ENCODE measurements at regions not wholly inside any gene's neighbourhood (a gene's known extent, or its start where the extent isn't known, plus 50 kb on each side); places are given as distances from the start of the nearest gene placed in this dataset.

DNA sequence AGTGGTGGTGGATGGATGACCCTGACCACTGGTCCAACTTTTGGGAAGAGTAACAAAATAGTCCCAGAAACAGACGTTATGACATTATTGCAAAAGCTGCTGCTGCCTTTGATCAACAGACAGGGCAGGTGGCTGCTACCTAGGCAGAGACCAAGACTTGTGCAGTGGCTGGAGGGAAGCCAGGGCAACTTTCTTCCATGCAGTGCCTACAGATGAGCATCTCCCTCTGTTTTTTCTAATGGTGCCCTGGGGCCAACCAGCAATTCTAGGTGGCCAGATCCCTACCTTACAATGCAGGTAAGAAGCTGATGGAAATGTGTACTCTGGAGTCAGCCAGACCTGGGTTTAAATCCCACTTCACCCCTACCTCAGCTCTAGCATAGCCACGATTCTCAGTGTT is 283.1 kb upstream of the POU3F1 start:
- no peaks in the 10 kb centered on the region for H3K9me3 ChIP-seq
- H3K4me3 ChIP-seq: no peak overlapping the region
- TF ChIP-seq POLR2A (IDR thresholded peaks at IDR 0.05) (no peak), POLR2AphosphoS5 (IDR thresholded peaks at IDR 0.05; ENCODE audit: insufficient read depth in 1 of 2, low read depth in 1 of 2) (no peak)
- TF ChIP-seq, protein P1, sequence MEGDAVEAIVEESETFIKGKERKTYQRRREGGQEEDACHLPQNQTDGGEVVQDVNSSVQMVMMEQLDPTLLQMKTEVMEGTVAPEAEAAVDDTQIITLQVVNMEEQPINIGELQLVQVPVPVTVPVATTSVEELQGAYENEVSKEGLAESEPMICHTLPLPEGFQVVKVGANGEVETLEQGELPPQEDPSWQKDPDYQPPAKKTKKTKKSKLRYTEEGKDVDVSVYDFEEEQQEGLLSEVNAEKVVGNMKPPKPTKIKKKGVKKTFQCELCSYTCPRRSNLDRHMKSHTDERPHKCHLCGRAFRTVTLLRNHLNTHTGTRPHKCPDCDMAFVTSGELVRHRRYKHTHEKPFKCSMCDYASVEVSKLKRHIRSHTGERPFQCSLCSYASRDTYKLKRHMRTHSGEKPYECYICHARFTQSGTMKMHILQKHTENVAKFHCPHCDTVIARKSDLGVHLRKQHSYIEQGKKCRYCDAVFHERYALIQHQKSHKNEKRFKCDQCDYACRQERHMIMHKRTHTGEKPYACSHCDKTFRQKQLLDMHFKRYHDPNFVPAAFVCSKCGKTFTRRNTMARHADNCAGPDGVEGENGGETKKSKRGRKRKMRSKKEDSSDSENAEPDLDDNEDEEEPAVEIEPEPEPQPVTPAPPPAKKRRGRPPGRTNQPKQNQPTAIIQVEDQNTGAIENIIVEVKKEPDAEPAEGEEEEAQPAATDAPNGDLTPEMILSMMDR (IDR thresholded peaks at IDR 0.05): no peak
- H3K27ac ChIP-seq: no peak overlapping the region
- intact Hi-C loops (cut with DNase I): no loop called here
- H3K27me3 ChIP-seq: no peaks in the 10 kb centered on the region
- no peaks in the 10 kb centered on the region for H3K36me3 ChIP-seq
- H3K4me1 ChIP-seq: no peaks in the 10 kb centered on the region
- no peak for DNase-seq (ENCODE audit: extremely low spot score in 2 of 2)

DNA sequence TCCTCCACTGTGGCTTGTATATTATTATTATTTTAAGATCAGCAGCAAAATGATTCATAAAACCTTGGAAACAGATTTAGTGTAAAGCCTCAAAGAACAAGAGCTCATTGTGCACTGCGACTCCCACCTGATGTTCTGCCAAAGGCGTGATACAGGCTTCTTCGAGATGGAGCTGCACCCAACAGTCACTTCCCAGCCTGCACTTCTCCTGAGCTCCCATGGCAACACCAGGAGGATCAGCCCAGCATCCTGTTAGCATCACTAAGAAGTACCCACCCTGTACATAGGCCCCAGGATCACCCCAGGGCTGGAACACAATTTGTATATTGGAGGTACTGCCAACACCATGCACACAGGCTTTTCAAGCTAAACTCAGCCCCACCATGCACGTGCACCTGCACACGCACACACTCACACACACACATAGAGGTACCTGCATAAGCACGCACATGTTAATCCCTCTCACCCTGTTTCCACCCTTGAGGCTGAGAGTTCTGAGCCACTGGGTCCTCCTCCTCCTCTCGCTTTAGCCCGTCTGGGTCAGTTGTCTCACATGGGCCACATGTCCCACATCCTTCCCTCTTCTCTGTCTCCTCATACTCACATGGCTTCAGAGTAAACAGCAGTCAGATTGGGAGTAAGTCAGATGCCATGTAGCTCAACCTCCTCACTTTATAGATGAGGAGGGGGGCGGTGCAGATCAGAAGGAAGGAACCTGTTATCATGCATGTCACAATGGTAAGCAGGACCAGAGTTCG is 281.9 kb upstream of the POU3F1 start:
- H3K36me3 ChIP-seq: no peaks in the 10 kb centered on the region
- H3K4me3 ChIP-seq: no peak overlapping the region
- H3K27me3 ChIP-seq: no peaks in the 10 kb centered on the region
- H3K4me1 ChIP-seq: no peaks in the 10 kb centered on the region
- no peak overlapping the region for H3K27ac ChIP-seq
- intact Hi-C loops (cut with DNase I): no loop called here
- no peak for DNase-seq (ENCODE audit: extremely low spot score in 2 of 2)
- no peaks in the 10 kb centered on the region for H3K9me3 ChIP-seq
- TF ChIP-seq POLR2A (IDR thresholded peaks at IDR 0.05): no peak

DNA sequence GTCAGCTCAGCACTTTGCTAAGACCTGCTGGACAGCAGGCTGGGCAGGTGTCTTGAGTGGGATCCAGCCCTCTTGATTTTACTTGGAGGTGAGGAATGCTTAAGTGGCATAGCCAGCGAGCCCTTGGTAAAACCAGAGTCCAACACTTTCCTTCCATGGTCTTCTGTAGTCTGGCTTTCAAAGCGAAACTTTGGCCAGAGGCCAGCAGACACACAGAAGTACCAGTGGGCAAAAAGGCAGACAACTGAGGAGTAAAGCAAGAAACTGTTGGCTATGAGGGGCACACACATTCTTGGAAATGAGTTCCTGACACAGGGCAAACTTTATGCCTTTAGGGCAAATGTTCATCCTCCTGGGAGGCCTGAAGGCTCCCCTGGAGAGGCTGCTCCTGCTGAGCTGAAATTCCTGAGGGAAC is 281.0 kb upstream of the POU3F1 start:
- H3K27ac ChIP-seq: no peak overlapping the region
- H3K4me3 ChIP-seq: no peak overlapping the region
- TF ChIP-seq POLR2A (IDR thresholded peaks at IDR 0.05) (no peak), POLR2AphosphoS5 (IDR thresholded peaks at IDR 0.05; ENCODE audit: insufficient read depth in 1 of 2, low read depth in 1 of 2) (no peak)
- TF ChIP-seq, protein P1 (IDR thresholded peaks at IDR 0.05): no peak
- no peak for DNase-seq (ENCODE audit: extremely low spot score in 2 of 2)
- H3K27me3 ChIP-seq: no peaks in the 10 kb centered on the region
- H3K9me3 ChIP-seq: no peaks in the 10 kb centered on the region
- no peaks in the 10 kb centered on the region for H3K36me3 ChIP-seq
- intact Hi-C loops (cut with DNase I): no loop called here
- no peaks in the 10 kb centered on the region for H3K4me1 ChIP-seq

DNA sequence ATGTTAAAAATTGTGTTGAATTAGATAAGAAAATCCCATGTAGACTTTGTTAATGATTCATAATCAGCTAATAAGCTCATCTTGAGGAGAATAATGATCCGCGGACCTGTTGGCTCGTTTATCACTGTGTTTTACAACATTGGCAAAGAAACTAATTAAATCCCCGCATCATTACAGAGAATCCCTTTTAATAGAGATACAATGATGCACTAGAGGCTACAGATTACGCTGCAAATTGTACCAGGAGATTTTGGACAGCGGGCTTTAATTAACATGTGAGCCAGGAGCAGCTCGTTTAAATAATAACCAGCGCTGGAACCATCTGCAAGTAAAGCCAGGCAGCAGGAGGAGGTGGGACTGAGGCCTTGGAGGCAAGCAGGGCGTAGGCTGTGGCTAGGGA is 280.3 kb upstream of the POU3F1 start:
- no peaks in the 10 kb centered on the region for H3K9me3 ChIP-seq
- no peaks in the 10 kb centered on the region for H3K36me3 ChIP-seq
- H3K27ac ChIP-seq: no peak overlapping the region
- intact Hi-C loops (cut with DNase I): no loop called here
- no peaks in the 10 kb centered on the region for H3K4me1 ChIP-seq
- no peaks in the 10 kb centered on the region for H3K27me3 ChIP-seq
- TF ChIP-seq, protein P1 (IDR thresholded peaks at IDR 0.05): no peak
- no peak for TF ChIP-seq POLR2AphosphoS5 (IDR thresholded peaks at IDR 0.05; ENCODE audit: insufficient read depth in 1 of 2, low read depth in 1 of 2)
- TF ChIP-seq POLR2A (IDR thresholded peaks at IDR 0.05): no peak
- no peak overlapping the region for H3K4me3 ChIP-seq
- no peak for DNase-seq (ENCODE audit: extremely low spot score in 2 of 2)

DNA sequence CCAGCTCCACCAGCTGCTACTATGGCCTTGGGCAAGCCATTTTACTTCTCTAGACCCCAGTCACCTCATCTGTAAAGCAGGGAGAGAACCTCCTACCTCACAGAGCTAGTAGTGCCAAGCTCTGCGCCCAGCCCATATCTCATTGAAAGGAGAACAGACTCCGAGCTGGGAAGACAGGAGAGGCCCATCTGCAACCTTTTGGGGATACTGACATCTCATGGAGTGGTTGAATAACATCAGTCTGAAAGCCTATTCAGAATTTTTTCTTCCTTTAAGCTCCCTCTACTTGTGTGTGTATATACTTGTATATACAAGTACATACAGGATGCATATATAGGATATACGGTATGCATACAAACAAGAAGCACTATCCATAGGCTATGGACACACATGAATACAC is 279.5 kb upstream of the POU3F1 start:
- no peaks in the 10 kb centered on the region for H3K27me3 ChIP-seq
- H3K4me1 ChIP-seq: no peaks in the 10 kb centered on the region
- no peak for TF ChIP-seq POLR2A (IDR thresholded peaks at IDR 0.05)
- no peak for TF ChIP-seq POLR2AphosphoS5 (IDR thresholded peaks at IDR 0.05; ENCODE audit: insufficient read depth in 1 of 2, low read depth in 1 of 2)
- TF ChIP-seq, protein P1 (IDR thresholded peaks at IDR 0.05): no peak
- intact Hi-C loops (cut with DNase I): no loop called here
- H3K27ac ChIP-seq: no peak overlapping the region
- no peaks in the 10 kb centered on the region for H3K9me3 ChIP-seq
- no peak overlapping the region for H3K4me3 ChIP-seq
- H3K36me3 ChIP-seq: no peaks in the 10 kb centered on the region
- no peak for DNase-seq (ENCODE audit: extremely low spot score in 2 of 2)

All from vagina (tissue), 2 donors.